HepG2 (cell line): ENCODE measurements at regions not wholly inside any gene's neighbourhood (a gene's known extent, or its start where the extent isn't known, plus 50 kb on each side); places are given as distances from the start of the nearest gene placed in this dataset.

ENCODE experiments used
- HOXA9 ChIP-seq: sonication (generic); formaldehyde crosslinking; IDR thresholded peaks from 2 replicates; pipeline ENCODE4 v1.8.1; 2022; ENCODE audit warnings: missing genetic modification reagents, mild to moderate bottlenecking, moderate library complexity, borderline replicate concordance
- JUND ChIP-seq: sonication (generic); formaldehyde crosslinking; IDR thresholded peaks from 2 replicates; pipeline ENCODE4 v1.8.0; 2022; ENCODE audit warnings: mild to moderate bottlenecking, missing genetic modification reagents
- MIER3 ChIP-seq: IDR thresholded peaks from 2 replicates; pipeline ENCODE4 v1.6.1; 2016; ENCODE audit warnings: missing compliant biosample characterization, borderline replicate concordance
- NFIC ChIP-seq: IDR thresholded peaks from 2 replicates; pipeline ENCODE4 v1.6.1; 2012; ENCODE audit warnings: mild to moderate bottlenecking, low read length, inconsistent platforms
- PHF20 ChIP-seq: sonication (generic); formaldehyde crosslinking; IDR thresholded peaks from 2 replicates; pipeline ENCODE4 v1.5.0; 2020; ENCODE audit warnings: mild to moderate bottlenecking, missing genetic modification reagents
- SKI ChIP-seq: fragments of 450-650 bp; IDR thresholded peaks from one replicate; pipeline ENCODE4 v1.6.1; 2018; ENCODE audit warnings: mild to moderate bottlenecking; ENCODE audit not compliant: partially characterized antibody
- SPEN ChIP-seq: sonication (generic); formaldehyde crosslinking; IDR thresholded peaks from 2 replicates; pipeline ENCODE4 v1.5.1; 2020; ENCODE audit warnings: low read depth, mild to moderate bottlenecking, missing genetic modification reagents
- ZNF382 ChIP-seq: sonication (generic); formaldehyde crosslinking; IDR thresholded peaks from 2 replicates; pipeline ENCODE4 v1.5.0; 2020; ENCODE audit warnings: missing genetic modification reagents, mild to moderate bottlenecking, borderline replicate concordance
- ZNF468 ChIP-seq: sonication (generic); formaldehyde crosslinking; IDR thresholded peaks from 2 replicates; pipeline ENCODE4 v1.8.0; 2022; ENCODE audit warnings: mild to moderate bottlenecking, moderate library complexity, missing genetic modification reagents
- ZNF614 ChIP-seq: IDR thresholded peaks from 2 replicates; pipeline ENCODE4 v1.6.1; 2018; ENCODE audit warnings: missing biosample characterization, missing genetic modification reagents, inconsistent platforms, borderline replicate concordance
- TF ChIP-seq, protein P1 (sequence below): sonication (generic); formaldehyde crosslinking; IDR thresholded peaks from 2 replicates; pipeline ENCODE4 v1.5.0; 2020; ENCODE audit warnings: mild to moderate bottlenecking, missing genetic modification reagents
- TF ChIP-seq, protein P2 (sequence below): sonication (generic); formaldehyde crosslinking; IDR thresholded peaks from 2 replicates; pipeline ENCODE4 v1.4.0; 2020; ENCODE audit warnings: missing genetic modification reagents, borderline replicate concordance

DNA sequence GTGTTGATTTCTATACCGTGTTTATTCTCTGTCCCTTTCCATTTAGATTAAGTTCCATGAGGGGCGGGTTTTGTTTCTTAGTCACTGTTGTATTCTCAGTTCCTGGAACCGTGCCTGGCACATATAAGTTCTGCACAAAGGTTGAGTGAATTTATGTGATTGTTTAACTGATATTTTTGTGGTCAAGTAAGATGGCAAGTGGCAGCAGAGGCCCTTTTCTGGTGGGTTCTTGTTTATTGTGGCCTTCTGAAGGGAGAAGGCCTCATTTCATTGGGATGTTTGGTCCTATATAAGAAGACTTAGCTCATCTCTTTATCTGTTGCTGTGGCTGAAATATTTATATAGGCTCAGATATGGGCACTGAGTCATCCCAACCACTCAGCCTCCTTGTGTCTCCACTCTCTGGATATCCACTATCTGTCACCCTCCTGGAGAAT is 262.5 kb downstream of the PSAT1 start (continued):
- TF ChIP-seq NFIC (no peak), ZNF382 (CRISPR knock-in tag) (no peak), JUND (CRISPR knock-in tag) (no peak), SPEN (CRISPR knock-in tag) (no peak), SKI (no peak), ZNF468 (CRISPR knock-in tag) (no peak), ZNF614 (CRISPR knock-in tag) (no peak), HOXA9 (CRISPR knock-in tag) (no peak), PHF20 (no peak), MIER3 (CRISPR knock-in tag) (no peak)
- TF ChIP-seq, protein P1, sequence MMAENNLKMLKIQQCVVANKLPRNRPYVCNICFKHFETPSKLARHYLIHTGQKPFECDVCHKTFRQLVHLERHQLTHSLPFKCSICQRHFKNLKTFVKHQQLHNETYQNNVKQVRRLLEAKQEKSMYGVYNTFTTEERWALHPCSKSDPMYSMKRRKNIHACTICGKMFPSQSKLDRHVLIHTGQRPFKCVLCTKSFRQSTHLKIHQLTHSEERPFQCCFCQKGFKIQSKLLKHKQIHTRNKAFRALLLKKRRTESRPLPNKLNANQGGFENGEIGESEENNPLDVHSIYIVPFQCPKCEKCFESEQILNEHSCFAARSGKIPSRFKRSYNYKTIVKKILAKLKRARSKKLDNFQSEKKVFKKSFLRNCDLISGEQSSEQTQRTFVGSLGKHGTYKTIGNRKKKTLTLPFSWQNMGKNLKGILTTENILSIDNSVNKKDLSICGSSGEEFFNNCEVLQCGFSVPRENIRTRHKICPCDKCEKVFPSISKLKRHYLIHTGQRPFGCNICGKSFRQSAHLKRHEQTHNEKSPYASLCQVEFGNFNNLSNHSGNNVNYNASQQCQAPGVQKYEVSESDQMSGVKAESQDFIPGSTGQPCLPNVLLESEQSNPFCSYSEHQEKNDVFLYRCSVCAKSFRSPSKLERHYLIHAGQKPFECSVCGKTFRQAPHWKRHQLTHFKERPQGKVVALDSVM (CRISPR knock-in tag), result no peak
- TF ChIP-seq, protein P2, sequence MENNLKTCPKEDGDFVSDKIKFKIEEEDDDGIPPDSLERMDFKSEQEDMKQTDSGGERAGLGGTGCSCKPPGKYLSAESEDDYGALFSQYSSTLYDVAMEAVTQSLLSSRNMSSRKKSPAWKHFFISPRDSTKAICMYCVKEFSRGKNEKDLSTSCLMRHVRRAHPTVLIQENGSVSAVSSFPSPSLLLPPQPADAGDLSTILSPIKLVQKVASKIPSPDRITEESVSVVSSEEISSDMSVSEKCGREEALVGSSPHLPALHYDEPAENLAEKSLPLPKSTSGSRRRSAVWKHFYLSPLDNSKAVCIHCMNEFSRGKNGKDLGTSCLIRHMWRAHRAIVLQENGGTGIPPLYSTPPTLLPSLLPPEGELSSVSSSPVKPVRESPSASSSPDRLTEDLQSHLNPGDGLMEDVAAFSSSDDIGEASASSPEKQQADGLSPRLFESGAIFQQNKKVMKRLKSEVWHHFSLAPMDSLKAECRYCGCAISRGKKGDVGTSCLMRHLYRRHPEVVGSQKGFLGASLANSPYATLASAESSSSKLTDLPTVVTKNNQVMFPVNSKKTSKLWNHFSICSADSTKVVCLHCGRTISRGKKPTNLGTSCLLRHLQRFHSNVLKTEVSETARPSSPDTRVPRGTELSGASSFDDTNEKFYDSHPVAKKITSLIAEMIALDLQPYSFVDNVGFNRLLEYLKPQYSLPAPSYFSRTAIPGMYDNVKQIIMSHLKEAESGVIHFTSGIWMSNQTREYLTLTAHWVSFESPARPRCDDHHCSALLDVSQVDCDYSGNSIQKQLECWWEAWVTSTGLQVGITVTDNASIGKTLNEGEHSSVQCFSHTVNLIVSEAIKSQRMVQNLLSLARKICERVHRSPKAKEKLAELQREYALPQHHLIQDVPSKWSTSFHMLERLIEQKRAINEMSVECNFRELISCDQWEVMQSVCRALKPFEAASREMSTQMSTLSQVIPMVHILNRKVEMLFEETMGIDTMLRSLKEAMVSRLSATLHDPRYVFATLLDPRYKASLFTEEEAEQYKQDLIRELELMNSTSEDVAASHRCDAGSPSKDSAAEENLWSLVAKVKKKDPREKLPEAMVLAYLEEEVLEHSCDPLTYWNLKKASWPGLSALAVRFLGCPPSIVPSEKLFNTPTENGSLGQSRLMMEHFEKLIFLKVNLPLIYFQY (CRISPR knock-in tag), result no peak
